ENCODE measurements at regions not wholly inside any gene's neighbourhood (a gene's known extent, or its start where the extent isn't known, plus 50 kb on each side); places are given as distances from the start of the nearest gene placed in this dataset.

DNA sequence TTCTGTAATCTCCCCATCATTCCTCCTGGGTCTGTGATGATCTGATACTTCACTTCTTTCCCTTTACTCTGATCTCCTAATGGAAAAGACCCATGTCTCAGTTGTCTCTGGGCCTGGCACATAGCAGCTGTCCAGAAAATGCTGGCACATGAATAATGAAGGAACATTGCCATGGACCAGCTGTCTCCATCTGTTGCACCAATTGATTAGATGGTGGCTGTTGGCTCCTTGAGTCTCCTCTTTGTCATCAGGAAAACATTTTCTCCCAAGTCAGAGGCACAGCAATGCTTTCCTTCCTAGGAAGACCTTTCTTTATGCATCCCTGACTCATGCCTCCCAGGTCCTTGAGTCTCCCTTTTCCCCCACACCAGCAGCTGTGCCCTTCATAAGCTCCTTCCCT lies 286.2 kb upstream of the CXCR4 start:
- DNase-seq: no peak
- ATAC-seq: no peak
- H3K4me1 Mint-ChIP-seq: no peaks in the 10 kb centered on the region
- H3K36me3 Mint-ChIP-seq (ENCODE audit: low read depth): peaks cover 7% of the 10 kb centered on the region
- H3K9me3 ChIP-seq (ENCODE audit: control insufficient read depth, low read length, poor library complexity, severe bottlenecking): no peaks in the 10 kb centered on the region
- H3K27ac Mint-ChIP-seq: no peak overlapping the region
- peaks cover 79% of the 10 kb centered on the region for H3K27me3 Mint-ChIP-seq
- no peak overlapping the region for H3K4me3 Mint-ChIP-seq

DNA sequence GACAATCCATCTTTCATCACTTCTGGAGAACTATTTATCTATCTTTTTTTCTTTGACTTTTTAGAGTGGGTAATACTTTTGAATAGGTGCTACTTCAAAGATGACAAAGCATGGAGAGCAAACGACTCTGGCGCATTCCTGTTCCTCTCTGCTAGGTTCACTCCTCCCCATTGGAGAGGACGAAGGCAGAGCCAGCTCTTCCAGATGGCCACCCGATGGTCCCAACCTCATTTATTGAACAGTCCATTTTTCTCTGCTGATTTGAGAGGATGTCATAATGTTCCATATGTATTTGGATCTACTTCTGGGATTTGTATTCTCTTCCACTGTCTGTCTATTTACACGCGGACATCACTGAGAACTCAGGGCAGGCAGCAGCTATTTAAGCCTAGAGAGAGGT lies 284.3 kb upstream of the CXCR4 start:
- Mint-ChIP-seq H3K36me3 (ENCODE audit: low read depth) (peaks cover 7% of the 10 kb centered on the region), H3K27ac (no peak overlapping the region), H3K4me3 (no peak overlapping the region), H3K27me3 (peaks cover 68% of the 10 kb centered on the region), H3K4me1 (no peaks in the 10 kb centered on the region)
- no peaks in the 10 kb centered on the region for H3K9me3 ChIP-seq (ENCODE audit: control insufficient read depth, low read length, poor library complexity, severe bottlenecking)
- DNase-seq (no peak), ATAC-seq (no peak)

DNA sequence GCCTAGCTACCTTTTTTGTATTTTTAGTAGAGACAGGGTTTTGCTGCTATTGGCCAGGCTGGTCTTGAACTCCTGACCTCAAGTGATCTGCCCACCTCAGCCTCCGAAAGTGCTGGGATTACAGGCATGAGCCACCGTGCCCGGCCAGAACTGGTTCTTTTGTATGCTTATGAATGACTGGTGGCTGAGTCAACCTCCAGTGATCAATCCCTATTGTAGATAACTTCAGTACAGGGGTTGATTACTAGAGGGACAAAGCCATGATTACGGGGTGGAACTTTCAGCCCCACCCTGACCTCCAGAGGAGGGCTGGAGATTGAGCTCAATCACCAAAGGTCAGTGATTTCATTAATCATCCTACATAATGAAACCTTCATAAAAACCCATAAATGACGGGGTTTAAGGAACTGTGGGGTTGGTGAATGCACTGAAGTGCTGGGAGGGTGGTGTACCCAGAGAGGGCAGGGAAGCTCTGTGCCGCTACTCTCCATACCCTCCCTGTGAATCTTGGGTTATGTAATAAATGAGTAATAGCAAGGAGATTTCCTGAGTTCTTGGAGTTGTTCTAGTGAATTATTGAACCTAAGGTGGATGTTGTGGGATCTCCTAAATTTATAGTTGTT lies 281.8 kb upstream of the CXCR4 start:
- ATAC-seq (no peak), DNase-seq (no peak)
- Mint-ChIP-seq H3K27ac (no peak overlapping the region), H3K36me3 (ENCODE audit: low read depth) (peaks cover 9% of the 10 kb centered on the region), H3K27me3 (peaks cover 51% of the 10 kb centered on the region), H3K4me3 (no peak overlapping the region), H3K4me1 (no peaks in the 10 kb centered on the region)
- no peaks in the 10 kb centered on the region for H3K9me3 ChIP-seq (ENCODE audit: control insufficient read depth, low read length, poor library complexity, severe bottlenecking)

DNA sequence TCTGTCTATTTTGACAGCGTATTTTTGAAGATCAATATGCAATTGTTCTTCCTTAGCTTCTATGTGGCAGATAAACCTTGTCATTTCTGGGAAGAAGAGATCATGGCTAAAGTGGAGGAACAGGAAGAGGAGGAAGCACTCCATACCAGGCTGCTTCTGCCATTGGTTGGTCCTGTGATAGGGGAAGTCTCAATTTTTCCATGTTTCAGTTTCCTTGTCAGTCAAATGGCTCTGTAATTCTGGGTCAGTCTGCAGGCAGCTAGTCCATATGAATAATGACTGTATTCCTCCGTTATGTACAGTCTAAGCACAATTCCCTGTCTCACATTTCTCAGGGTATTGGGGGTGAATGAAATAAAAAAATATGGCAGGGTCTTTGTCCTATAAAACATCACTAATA lies 277.6 kb upstream of the CXCR4 start:
- no peak for DNase-seq
- peaks cover 16% of the 10 kb centered on the region for H3K27me3 Mint-ChIP-seq
- peaks cover 2% of the 10 kb centered on the region for H3K36me3 Mint-ChIP-seq (ENCODE audit: low read depth)
- peaks cover 5% of the 10 kb centered on the region for H3K4me1 Mint-ChIP-seq
- no peaks in the 10 kb centered on the region for H3K9me3 ChIP-seq (ENCODE audit: control insufficient read depth, low read length, poor library complexity, severe bottlenecking)
- no peak overlapping the region for H3K4me3 Mint-ChIP-seq
- no peak for ATAC-seq
- no peak overlapping the region for H3K27ac Mint-ChIP-seq

DNA sequence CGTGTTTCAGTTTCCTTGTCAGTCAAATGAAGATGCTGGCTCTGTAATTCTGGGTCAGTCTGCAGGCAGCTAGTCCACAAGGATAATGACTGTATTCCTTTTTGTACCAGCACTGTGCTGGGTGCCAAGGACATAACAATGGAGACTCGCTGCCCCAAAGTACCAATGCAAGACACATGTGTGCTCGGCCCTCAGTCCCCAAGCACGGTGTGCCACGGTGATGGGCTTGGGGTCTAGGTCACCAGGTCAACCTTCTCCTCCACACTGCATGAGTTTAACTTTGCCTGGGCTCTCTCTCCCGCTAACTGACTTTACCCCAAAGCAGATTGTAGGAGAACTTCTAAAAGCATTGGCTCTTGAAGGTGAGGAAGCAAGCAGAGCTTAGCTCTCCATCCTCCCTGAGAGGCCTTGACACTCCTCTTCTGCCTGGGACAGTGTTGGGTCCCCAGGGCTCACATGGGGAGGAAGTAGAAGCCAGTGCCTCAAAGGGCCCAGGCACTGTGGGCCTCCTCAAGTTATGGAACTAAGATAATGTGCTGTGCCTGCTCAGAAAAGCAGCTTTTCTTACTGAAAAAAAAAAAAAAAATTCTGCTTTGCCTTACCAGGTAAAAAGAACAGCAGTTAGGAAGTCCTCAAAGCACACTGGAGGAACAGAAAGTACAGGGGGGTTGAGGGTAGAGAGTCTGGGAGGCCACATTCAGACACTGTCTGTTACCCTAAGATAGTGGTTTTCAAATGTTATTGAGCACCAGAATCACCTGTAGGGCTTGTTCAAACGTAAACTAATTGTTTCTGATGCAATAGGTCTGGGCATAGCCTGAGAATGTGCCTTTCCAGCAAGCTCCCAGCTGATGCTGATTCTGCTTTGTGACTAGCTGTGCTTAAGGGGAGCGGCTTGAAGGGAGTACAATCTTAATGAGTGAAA lies 276.4 kb upstream of the CXCR4 start:
- no peaks in the 10 kb centered on the region for H3K9me3 ChIP-seq (ENCODE audit: control insufficient read depth, low read length, poor library complexity, severe bottlenecking)
- peaks cover 2% of the 10 kb centered on the region for H3K36me3 Mint-ChIP-seq (ENCODE audit: low read depth)
- DNase-seq: no peak
- H3K27me3 Mint-ChIP-seq: peaks cover 8% of the 10 kb centered on the region
- ATAC-seq: no peak
- H3K4me1 Mint-ChIP-seq: peaks cover 13% of the 10 kb centered on the region
- H3K4me3 Mint-ChIP-seq: no peak overlapping the region
- H3K27ac Mint-ChIP-seq: no peak overlapping the region

DNA sequence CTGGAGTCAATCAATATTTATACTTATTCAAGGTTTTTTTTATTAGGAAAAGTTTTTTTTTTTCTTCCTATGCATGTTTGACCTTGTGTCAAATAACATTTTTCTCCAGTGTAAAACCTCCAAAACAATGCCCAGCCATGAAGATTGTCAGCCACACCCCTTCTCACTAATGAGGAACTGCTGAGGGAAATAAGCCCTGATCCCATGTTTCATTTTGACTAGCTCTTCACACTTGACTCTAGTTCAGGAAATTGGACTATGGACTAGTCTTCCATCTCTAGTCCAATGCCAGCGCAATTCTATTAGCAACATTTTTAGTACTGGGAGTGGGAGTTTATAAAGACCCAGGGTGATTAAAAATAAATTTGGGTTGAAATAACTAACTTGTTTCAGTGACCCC lies 275.6 kb upstream of the CXCR4 start:
- Mint-ChIP-seq H3K36me3 (ENCODE audit: low read depth) (peaks cover 2% of the 10 kb centered on the region), H3K27me3 (peaks cover 8% of the 10 kb centered on the region), H3K27ac (no peak overlapping the region), H3K4me1 (peaks cover 13% of the 10 kb centered on the region), H3K4me3 (no peak overlapping the region)
- DNase-seq (no peak), ATAC-seq (no peak)
- no peaks in the 10 kb centered on the region for H3K9me3 ChIP-seq (ENCODE audit: control insufficient read depth, low read length, poor library complexity, severe bottlenecking)

DNA sequence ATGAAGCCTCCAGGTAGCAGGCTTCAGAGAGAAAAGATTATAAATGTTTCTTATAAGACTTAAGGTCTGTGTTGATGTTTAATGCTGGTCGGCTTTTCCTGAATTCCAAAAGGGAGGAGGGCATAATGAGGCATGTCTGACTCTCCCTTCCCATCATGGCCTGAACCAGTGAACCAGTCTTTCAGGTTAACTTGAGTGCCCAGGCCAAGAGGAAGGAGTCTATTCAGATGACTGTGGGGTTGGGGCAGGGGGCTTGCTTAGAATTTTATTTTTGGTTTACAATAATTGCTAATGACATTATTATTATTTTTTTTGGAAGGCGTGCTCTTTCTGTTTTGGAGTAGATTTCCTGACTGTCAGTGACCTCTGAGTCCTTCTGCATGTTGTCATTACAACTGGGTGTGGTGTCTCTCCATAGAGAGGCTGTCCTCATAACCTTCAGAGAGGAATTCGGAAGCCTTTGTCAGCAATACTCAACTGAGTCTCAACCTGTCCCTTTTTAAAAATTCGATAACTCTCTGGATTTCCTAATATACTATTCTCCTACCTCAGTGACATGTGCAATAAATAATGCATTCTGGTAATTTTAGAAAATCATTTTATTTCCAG lies 275.1 kb upstream of the CXCR4 start:
- ATAC-seq (no peak), DNase-seq (no peak)
- no peaks in the 10 kb centered on the region for H3K9me3 ChIP-seq (ENCODE audit: control insufficient read depth, low read length, poor library complexity, severe bottlenecking)
- H3K36me3 Mint-ChIP-seq (ENCODE audit: low read depth): peaks cover 2% of the 10 kb centered on the region
- H3K4me3 Mint-ChIP-seq: no peak overlapping the region
- H3K27me3 Mint-ChIP-seq: peaks cover 6% of the 10 kb centered on the region
- H3K4me1 Mint-ChIP-seq: peaks cover 13% of the 10 kb centered on the region
- H3K27ac Mint-ChIP-seq: no peak overlapping the region

DNA sequence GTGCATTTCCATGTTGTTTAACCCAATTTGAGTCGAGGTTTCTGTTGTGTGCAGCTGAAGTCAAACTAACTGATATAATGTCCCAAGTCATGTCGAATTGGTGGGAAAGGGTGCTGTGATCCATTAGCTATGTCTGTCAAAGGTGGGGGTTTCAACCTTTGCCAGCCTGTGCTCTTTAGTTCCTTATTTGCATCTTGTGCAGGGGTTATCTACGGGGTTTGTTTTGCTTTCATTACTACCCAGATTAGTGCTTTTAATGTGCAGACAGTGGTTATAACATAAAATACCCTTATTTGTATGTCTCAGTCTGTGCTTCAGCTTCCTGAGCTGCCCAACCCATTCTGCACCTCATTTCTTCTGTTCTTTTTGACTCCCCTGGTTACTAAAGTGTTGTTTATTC lies 271.9 kb upstream of the CXCR4 start:
- DNase-seq (no peak), ATAC-seq (peak; percentile 50)
- H3K27me3 Mint-ChIP-seq: no peaks in the 10 kb centered on the region
- no peak overlapping the region for H3K27ac Mint-ChIP-seq
- no peak overlapping the region for H3K4me3 Mint-ChIP-seq
- no peaks in the 10 kb centered on the region for H3K36me3 Mint-ChIP-seq (ENCODE audit: low read depth)
- peaks cover 13% of the 10 kb centered on the region for H3K4me1 Mint-ChIP-seq
- H3K9me3 ChIP-seq (ENCODE audit: control insufficient read depth, low read length, poor library complexity, severe bottlenecking): no peaks in the 10 kb centered on the region

DNA sequence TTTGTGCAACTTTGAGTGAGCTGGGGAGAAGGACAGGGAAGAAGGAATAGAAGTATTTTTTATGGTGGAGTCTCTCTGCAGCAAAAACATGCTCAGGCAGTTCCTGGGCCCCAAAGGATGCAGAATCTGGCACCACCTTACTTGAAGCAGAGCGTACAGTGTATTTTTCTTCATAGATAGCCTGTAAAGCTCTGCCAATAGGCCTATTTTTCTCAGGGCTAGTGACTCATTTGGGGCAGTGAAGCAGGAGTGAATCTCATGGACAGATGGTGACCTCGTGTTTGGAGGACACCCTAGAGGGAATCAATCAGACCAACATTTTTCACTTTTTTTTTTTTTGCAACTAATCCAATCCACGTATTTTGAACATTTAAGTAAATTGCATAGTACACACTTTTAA lies 268.1 kb upstream of the CXCR4 start:
- Mint-ChIP-seq H3K27ac (no peak overlapping the region), H3K4me1 (peaks cover 38% of the 10 kb centered on the region), H3K36me3 (ENCODE audit: low read depth) (no peaks in the 10 kb centered on the region), H3K27me3 (no peaks in the 10 kb centered on the region), H3K4me3 (no peak overlapping the region)
- no peaks in the 10 kb centered on the region for H3K9me3 ChIP-seq (ENCODE audit: control insufficient read depth, low read length, poor library complexity, severe bottlenecking)
- no peak for ATAC-seq
- DNase-seq: no peak

DNA sequence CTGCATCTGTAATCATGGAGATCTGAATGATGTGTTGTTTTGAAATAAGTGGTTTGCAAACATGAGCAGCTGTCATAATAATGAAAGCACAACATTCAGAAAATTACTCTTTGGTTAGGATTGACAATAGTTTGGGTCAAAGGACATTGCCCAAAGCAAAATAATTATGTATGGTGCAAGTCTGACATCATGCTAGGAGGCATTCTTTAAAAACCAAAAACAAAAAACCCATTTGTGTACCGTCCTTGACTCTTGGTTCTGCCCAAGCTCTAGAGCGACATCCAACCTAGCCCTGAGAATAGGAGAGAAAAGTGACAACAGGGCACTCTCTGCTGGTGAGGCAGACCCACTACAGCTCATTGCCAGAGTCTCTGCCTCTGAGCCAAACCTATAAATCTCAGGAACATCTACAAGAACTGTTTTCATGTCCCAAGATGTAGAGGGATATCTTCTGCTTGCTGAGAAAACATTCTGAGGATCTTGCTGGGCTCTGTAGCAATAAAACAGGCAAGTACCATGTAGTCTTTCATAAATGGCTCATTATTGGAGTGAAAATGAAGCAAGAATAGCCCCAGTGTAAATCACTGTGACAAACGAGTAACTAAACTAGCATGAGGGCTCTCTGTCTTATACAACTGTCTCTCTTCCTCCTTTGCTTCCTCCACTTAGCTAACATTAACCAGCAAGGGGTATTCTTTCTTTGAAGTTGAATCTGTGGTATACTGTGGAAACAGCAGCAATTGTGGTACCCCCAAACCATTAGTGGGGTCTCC lies 266.8 kb upstream of the CXCR4 start:
- peak overlapping the region; percentile 98 for H3K27ac Mint-ChIP-seq
- peak; percentile 62 for ATAC-seq
- no peaks in the 10 kb centered on the region for H3K36me3 Mint-ChIP-seq (ENCODE audit: low read depth)
- H3K27me3 Mint-ChIP-seq: no peaks in the 10 kb centered on the region
- DNase-seq: peak in 2 of 3 donors; percentile 31 to 46
- H3K4me3 Mint-ChIP-seq: no peak overlapping the region
- peaks cover 32% of the 10 kb centered on the region for H3K4me1 Mint-ChIP-seq
- H3K9me3 ChIP-seq (ENCODE audit: control insufficient read depth, low read length, poor library complexity, severe bottlenecking): no peaks in the 10 kb centered on the region

DNA sequence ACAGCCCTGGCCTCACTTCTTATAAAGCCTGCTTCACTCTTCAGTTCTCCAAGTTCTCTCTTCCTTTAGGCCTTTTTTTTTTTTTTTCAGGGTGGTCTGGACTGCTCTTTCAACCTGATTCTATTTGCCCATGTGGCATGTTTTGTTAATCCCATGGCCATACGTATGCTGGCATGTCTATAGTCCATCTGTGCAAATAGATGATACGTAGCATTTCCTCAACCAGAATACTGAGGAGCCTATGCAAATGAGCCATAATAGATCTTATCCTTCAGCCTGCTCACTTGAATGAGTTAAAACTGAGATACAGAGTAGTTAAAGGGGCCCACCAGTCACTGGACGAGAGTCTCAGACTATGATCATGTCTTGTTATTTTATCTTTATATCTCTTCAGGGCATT lies 265.2 kb upstream of the CXCR4 start:
- Mint-ChIP-seq H3K4me3 (peak overlapping the region; percentile 88), H3K27ac (peak overlapping the region; percentile 98), H3K4me1 (peaks cover 30% of the 10 kb centered on the region), H3K27me3 (no peaks in the 10 kb centered on the region), H3K36me3 (ENCODE audit: low read depth) (no peaks in the 10 kb centered on the region)
- no peaks in the 10 kb centered on the region for H3K9me3 ChIP-seq (ENCODE audit: control insufficient read depth, low read length, poor library complexity, severe bottlenecking)
- no peak for ATAC-seq
- DNase-seq: no peak

DNA sequence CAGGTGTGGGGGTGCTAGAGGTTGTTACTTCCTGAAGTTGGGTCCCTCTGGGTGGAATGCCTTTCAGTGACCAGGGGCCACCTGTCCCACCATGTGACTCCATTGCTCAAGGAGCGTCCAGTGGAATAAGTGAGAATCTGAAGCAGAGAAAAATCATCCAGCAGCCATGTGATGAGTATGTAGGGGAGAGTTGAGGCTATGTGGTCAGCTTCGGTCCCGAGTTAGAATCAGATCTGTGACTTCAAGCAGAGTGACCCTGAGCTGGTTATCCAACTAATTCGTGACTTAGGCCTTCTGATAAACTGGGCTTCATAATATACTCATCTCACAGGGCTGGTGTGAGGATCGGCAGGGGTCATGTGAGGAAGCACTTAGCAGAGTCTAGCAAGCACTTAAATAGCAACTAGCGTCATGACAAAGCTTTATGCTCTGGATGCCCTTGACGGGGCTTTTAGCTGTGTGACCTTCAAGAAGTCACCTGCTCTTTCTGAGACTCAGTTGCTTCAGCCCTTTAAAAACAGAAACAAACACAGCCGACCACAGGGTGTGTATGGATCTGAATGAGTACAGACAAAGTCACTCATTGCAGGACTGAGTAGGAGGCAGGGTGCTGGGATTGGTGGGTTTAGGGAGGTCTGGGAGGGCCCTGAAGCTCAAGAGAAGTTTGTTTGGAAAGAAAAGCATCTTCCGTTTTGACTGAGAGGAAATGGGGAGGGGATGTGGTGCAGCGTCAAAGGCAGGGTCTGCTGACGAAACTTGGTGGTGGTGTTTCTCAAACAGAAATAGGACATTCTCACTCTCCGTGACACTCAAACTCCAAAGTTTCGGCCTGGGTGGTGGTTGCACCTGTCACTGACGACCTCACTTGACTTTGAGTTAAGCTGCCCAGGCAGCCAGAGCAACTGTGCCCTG lies 264.0 kb upstream of the CXCR4 start:
- Mint-ChIP-seq H3K36me3 (ENCODE audit: low read depth) (no peaks in the 10 kb centered on the region), H3K27ac (peak overlapping the region; percentile 98), H3K4me3 (peak overlapping the region; percentile 88), H3K4me1 (peaks cover 33% of the 10 kb centered on the region), H3K27me3 (no peaks in the 10 kb centered on the region)
- H3K9me3 ChIP-seq (ENCODE audit: control insufficient read depth, low read length, poor library complexity, severe bottlenecking): no peaks in the 10 kb centered on the region
- ATAC-seq (peak; percentile 87), DNase-seq (peak in 2 of 3 donors; percentile 39 to 46)

All from T-helper 17 cell (primary cell).